Calu3 (cell line): ENCODE measurements at regions not wholly inside any gene's neighbourhood (a gene's known extent, or its start where the extent isn't known, plus 50 kb on each side); places are given as distances from the start of the nearest gene placed in this dataset.

Source experiments
- BruUV-seq: library from RNA; stranded (reverse); fragments of 400-500 nt; replicated peaks from 2 replicates; lab custom pipeline; 2021; lab: Mats Ljungman, UMichigan
- CTCF ChIA-PET: fragments of 300-600 bp; sonication (Branson Sonifier 250); formaldehyde crosslinking; loops from one replicate; lab custom pipeline; 2022; ENCODE audit warnings: antibody characterized with exemption; lab: Charles Lee
- DNase-seq: peaks from one replicate; pipeline ENCODE4 v3.0.0; 2022
- H3K27ac Mint-ChIP-seq: one replicate; pipeline ENCODE4 v1.8.0; 2022; ENCODE audit warnings: mixed read lengths; ENCODE audit not compliant: unreplicated experiment
- H3K27me3 Mint-ChIP-seq: one replicate; pipeline ENCODE4 v1.8.0; 2022; ENCODE audit warnings: mixed read lengths; ENCODE audit not compliant: unreplicated experiment
- H3K36me3 Mint-ChIP-seq: one replicate; pipeline ENCODE4 v1.8.0; 2022; ENCODE audit warnings: mild to moderate bottlenecking, moderate library complexity, mixed read lengths; ENCODE audit not compliant: insufficient read depth, unreplicated experiment
- H3K4me1 Mint-ChIP-seq: one replicate; pipeline ENCODE4 v1.8.0; 2022; ENCODE audit warnings: mild to moderate bottlenecking, low read depth, mixed read lengths; ENCODE audit not compliant: unreplicated experiment
- H3K4me3 Mint-ChIP-seq: one replicate; pipeline ENCODE4 v1.8.0; 2022; ENCODE audit warnings: mild to moderate bottlenecking, low read depth, moderate library complexity, mixed read lengths; ENCODE audit not compliant: unreplicated experiment
- H3K9me3 Mint-ChIP-seq: one replicate; pipeline ENCODE4 v1.8.0; 2022; ENCODE audit warnings: low read depth, mixed read lengths; ENCODE audit not compliant: unreplicated experiment
- intact Hi-C: fragments of 100-400 bp; cut with micrococcal nuclease; formaldehyde crosslinking; loops from one replicate; pipeline ENCODE4 v1.10.0; 2022; ENCODE audit not compliant: unreplicated experiment
- TF ChIP-seq, protein P1 (sequence below): fragments of 200-600 bp; IDR thresholded peaks from one replicate; pipeline ENCODE4 v1.8.0; 2022; ENCODE audit warnings: antibody characterized with exemption; ENCODE audit not compliant: unreplicated experiment

DNA sequence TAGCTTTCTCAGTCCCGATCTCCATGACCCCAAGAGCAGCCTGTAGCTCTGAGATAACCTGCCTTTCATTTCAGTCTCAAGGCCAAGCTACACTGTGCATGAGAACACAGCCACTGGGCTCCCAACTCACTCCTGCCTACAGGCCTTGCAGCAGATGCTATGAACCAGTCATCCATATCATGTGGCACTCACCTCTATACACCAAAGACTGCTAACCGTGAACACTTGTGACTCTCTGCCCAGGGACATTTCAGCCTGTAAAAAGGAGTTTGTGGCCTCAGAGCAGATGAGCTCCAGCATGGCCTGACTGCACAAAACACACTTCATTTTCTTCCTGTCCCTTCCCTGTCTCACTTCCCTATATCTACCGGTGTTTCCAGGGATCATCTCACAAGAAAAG is 56.9 kb upstream of the NPY start:
- TF ChIP-seq, protein P1, sequence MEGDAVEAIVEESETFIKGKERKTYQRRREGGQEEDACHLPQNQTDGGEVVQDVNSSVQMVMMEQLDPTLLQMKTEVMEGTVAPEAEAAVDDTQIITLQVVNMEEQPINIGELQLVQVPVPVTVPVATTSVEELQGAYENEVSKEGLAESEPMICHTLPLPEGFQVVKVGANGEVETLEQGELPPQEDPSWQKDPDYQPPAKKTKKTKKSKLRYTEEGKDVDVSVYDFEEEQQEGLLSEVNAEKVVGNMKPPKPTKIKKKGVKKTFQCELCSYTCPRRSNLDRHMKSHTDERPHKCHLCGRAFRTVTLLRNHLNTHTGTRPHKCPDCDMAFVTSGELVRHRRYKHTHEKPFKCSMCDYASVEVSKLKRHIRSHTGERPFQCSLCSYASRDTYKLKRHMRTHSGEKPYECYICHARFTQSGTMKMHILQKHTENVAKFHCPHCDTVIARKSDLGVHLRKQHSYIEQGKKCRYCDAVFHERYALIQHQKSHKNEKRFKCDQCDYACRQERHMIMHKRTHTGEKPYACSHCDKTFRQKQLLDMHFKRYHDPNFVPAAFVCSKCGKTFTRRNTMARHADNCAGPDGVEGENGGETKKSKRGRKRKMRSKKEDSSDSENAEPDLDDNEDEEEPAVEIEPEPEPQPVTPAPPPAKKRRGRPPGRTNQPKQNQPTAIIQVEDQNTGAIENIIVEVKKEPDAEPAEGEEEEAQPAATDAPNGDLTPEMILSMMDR = no peak
- Mint-ChIP-seq H3K4me3 (no peak overlapping the region), H3K4me1 (no peaks in the 10 kb centered on the region), H3K27me3 (peaks cover 34% of the 10 kb centered on the region), H3K9me3 (peaks cover 5% of the 10 kb centered on the region), H3K36me3 (no peaks in the 10 kb centered on the region), H3K27ac (no peak overlapping the region)
- CTCF ChIA-PET = interaction anchor here (0.6 kb wide), 1 partner anchor 34 kb away, joined by 3 read pairs; no protein-coding TSS in a partner anchor
- BruUV-seq = no TSS peak
- intact Hi-C loops = no loop called here
- DNase-seq = no peak

DNA sequence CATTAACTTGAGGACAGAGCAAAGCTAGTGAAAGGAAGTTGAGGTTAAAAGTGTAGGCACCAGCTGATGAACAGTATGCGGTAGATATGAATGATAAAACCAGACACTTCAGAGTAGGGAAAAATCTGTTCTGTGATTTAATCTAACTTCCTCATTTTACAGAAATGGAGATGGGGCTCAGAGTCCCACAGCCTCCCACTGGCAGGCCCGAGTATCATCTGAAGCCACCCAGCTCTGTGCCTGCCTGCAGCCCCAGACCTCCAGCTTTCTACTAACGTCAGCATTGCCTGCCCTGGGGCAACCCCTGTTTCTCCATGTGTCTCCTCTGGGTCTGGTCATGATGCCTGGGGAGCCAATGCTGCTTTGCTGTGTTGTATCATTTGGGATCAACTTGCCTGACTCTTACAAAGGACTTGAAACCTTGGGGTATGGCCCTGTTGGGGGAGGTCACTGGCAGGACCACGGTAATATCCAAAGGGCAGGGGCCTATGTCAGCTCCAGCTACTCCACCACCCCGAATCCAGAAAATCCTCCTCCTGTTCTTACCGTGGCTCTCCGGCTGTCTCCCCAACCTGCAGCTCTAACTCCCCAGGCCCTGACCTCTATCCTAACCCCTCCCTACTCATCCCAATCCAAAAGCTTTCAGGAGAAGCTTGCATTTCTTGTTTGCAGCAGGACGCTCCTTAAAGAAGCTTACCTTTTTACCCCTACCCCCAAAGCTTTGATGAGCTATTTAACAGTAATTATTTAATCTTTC is 56.2 kb upstream of the NPY start:
- Mint-ChIP-seq H3K36me3 (no peaks in the 10 kb centered on the region), H3K27ac (no peak overlapping the region), H3K9me3 (peaks cover 3% of the 10 kb centered on the region), H3K4me1 (no peaks in the 10 kb centered on the region), H3K4me3 (no peak overlapping the region), H3K27me3 (peaks cover 34% of the 10 kb centered on the region)
- CTCF ChIA-PET = interaction anchor here (0.6 kb wide), 2 partner anchors 33 to 85 kb away, joined by 3 read pairs; no protein-coding TSS in a partner anchor
- BruUV-seq = no TSS peak
- intact Hi-C loops = no loop called here
- TF ChIP-seq, protein P1 = no peak
- DNase-seq = no peak

DNA sequence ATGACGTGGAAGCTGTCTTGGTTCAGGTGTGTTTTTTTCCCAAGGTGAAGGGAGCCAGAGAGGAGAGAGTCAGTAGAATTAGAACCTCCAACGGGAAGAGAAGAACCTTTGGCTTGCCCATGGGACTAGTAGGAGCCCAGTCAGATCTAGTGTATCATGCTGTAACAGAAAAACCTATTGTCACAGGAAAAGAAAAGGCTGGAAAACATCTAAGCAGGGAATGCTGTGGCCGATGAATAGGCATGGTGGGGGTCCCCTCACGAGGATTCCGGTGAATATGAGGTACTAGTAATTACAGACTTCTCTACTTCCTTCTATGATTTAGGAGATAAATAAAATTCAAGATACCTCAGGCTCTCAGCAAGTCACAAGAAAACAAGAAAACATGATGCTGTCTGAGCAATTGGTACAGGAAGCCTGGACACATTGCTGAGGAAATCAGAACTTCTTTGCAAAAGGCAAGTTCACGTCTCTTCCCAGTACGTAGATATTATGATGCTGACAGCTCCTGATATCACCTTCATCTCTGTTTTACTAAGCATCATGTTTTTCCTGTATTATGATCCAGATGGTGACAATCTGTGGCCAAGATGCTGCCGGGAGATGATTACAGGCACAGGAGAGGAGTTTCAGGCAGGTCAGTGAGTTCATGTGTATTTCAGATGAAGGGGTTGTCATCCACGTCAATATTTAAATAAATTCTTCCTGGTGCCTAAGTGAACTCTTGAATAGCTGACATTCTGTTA is 54.3 kb upstream of the NPY start:
- intact Hi-C loops = no loop called here
- Mint-ChIP-seq H3K9me3 (no peaks in the 10 kb centered on the region), H3K27me3 (peaks cover 34% of the 10 kb centered on the region), H3K27ac (no peak overlapping the region), H3K4me3 (no peak overlapping the region), H3K36me3 (no peaks in the 10 kb centered on the region), H3K4me1 (no peaks in the 10 kb centered on the region)
- no TSS peak for BruUV-seq
- no peak for DNase-seq
- CTCF ChIA-PET = no interaction called here
- TF ChIP-seq, protein P1 = no peak

DNA sequence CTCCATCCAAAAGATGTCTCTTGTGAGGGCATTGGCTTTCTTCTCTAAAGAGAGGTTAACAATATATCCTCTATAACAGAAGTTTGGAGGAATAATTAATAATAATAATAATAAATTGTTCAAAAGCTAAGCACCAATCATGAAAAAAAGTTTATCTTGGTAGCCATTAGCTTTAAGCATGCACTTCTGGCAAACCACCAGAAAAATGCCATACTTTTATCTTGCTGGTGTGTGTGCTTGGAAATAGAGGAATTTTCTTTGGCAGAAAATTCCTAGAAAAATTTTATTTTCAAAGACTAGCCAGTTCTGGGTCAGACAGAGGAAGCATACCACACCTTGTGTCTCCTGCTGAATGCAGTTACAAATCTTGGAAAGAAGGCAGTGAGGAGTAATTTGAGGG is 52.5 kb upstream of the NPY start:
- no TSS peak for BruUV-seq
- CTCF ChIA-PET = no interaction called here
- H3K9me3 Mint-ChIP-seq = no peaks in the 10 kb centered on the region
- H3K27me3 Mint-ChIP-seq = peaks cover 24% of the 10 kb centered on the region
- TF ChIP-seq, protein P1 = no peak
- H3K27ac Mint-ChIP-seq = no peak overlapping the region
- H3K36me3 Mint-ChIP-seq = no peaks in the 10 kb centered on the region
- DNase-seq = no peak
- intact Hi-C loops = no loop called here
- H3K4me3 Mint-ChIP-seq = no peak overlapping the region
- H3K4me1 Mint-ChIP-seq = no peaks in the 10 kb centered on the region
